Psoas muscle (tissue), 7 donors: ENCODE measurements at regions not wholly inside any gene's neighbourhood (a gene's known extent, or its start where the extent isn't known, plus 50 kb on each side); places are given as distances from the start of the nearest gene placed in this dataset.

Source experiments
- ATAC-seq, 4 donors: fragments of 200-7000 bp; cut with Tn5 transposase; one replicate each; pipeline ENCODE4 v1.9.1; 2020; ENCODE audit warnings: moderate library complexity in 3 of 4, mild to moderate bottlenecking in 2 of 4
- DNase-seq, 2 donors: peaks; one replicate each; pipeline ENCODE4 v3.0.0-alpha.2; 2020
- H3K27ac ChIP-seq: fragments of 200-600 bp; one replicate; pipeline ENCODE4 v1.8.0; 2022
- H3K27me3 ChIP-seq, 3 donors: fragments of 200-600 bp in 1 of 3; one replicate each; pipeline versions ENCODE4 v1.6.1 to v1.8.0; 2013 to 2022; ENCODE audit warnings: low read length in 2 of 3, mild to moderate bottlenecking in 2 of 3, moderate library complexity in 1 of 3; ENCODE audit not compliant: insufficient read depth in 3 of 3
- H3K36me3 ChIP-seq, 2 donors: fragments of 200-600 bp in 1 of 2; one replicate each; pipeline versions ENCODE4 v1.6.1 to v1.8.0; 2013 to 2022; ENCODE audit warnings: low read depth in 1 of 2, mild to moderate bottlenecking in 1 of 2, moderate library complexity in 1 of 2; ENCODE audit not compliant: insufficient read depth in 1 of 2
- H3K4me1 ChIP-seq: fragments of 200-600 bp; one replicate; pipeline ENCODE4 v1.8.0; 2022
- H3K4me3 ChIP-seq: fragments of 200-600 bp; one replicate; pipeline ENCODE4 v1.8.0; 2022; ENCODE audit warnings: mild to moderate bottlenecking
- H3K9me3 ChIP-seq: fragments of 200-600 bp; one replicate; pipeline ENCODE4 v1.8.0; 2022
- WGBS, 3 donors: extraction: QIAGEN DNeasy Blood & Tissue Kit; methylation state at CpG; one replicate each; pipeline versions ENCODE4 v1.1.6 to v1.1.7; 2013; 5-methylcytosine and 5-hydroxymethylcytosine counted together
- intact Hi-C, 2 donors: fragments of 100-400 bp; cut with DNase I; formaldehyde crosslinking; loops; one replicate each; pipeline versions ENCODE4 v1.11.0 to v1.14.2; 2022
- TF ChIP-seq, protein P1 (sequence below): fragments of 200-600 bp; IDR thresholded peaks from one replicate; pipeline ENCODE4 v1.8.0; 2022; ENCODE audit warnings: antibody characterized with exemption
- donor health status: healthy with polysubstance abuse.
- donor health status: DM: no; HTN: no; CAD: no; lungs with moderate emphysema.
- donor health status: Bipolar disorder and iron deficiency.
- donor health status: healthy.
- donor health status: DM: yes; HTN: yes; CAD: no.
- donor health status: DM: no; HTN: no; CAD: no.
- donor health status: DM: yes; HTN: yes; CAD: no.

DNA sequence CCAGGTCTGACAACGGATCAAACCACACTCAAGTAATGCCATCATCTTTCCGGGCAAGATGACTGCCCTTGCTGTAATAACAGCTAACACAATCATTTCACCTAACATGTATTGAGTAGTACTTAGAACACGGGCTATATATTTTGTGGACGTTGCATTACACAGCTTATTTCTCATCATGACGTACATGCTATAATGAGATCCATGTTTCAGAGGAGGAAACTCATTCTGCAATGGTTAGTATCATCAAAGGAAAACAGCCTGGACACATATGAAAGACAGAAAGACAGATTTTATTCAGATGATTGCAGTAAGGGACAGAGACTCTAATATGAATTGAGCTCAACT is 446.7 kb downstream of the HS3ST3B1 start:
- no peak overlapping the region for H3K27ac ChIP-seq
- 80 to 84% (median 83%) methylated on average over 5 of the region's 5 CpGs for WGBS, 3 donors
- TF ChIP-seq, protein P1, sequence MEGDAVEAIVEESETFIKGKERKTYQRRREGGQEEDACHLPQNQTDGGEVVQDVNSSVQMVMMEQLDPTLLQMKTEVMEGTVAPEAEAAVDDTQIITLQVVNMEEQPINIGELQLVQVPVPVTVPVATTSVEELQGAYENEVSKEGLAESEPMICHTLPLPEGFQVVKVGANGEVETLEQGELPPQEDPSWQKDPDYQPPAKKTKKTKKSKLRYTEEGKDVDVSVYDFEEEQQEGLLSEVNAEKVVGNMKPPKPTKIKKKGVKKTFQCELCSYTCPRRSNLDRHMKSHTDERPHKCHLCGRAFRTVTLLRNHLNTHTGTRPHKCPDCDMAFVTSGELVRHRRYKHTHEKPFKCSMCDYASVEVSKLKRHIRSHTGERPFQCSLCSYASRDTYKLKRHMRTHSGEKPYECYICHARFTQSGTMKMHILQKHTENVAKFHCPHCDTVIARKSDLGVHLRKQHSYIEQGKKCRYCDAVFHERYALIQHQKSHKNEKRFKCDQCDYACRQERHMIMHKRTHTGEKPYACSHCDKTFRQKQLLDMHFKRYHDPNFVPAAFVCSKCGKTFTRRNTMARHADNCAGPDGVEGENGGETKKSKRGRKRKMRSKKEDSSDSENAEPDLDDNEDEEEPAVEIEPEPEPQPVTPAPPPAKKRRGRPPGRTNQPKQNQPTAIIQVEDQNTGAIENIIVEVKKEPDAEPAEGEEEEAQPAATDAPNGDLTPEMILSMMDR, result no peak
- H3K36me3 ChIP-seq, result no peaks in the 10 kb centered on the region
- H3K9me3 ChIP-seq, result no peaks in the 10 kb centered on the region
- H3K4me3 ChIP-seq, result no peak overlapping the region
- H3K4me1 ChIP-seq, result no peaks in the 10 kb centered on the region
- H3K27me3 ChIP-seq, result no peaks in the 10 kb centered on the region
- intact Hi-C loops, result no loop called here
- no peak for DNase-seq
- no peak for ATAC-seq

DNA sequence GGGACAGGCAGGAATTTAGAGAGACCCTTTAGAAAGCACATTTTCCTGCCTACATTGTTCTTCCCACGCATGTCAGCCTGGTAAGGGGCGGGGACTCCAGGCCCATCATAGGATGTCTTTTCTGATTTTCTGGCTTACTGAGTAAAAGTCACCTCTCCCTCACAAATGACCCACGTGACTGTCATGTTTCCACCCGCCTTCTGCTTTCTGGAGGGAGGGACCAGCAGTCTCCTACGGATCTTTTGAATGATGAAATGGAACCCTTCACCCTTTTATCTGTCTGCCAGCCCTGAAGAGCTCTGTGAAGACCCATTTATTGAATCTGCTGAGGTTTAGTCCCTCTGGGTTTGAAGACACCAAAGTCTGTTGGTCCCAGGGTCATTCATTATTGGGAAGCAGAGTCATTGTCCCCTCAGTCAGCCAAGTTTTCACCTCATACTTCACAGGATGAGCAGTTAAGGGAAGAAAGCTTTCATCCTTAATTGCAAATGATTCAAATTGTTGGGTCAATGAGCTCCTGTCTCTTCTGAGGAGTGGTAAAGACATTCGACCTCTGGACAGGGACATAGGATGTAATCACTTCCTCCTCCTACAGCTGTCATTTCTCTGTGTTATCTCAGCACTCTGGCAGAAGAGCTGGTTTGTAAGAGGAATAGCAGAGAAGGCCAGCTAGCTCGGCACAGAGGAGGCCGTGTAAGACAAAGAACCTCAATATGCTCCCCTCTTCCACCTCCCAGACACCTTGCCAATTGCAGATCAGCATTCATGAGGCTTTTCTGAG is 446.1 kb downstream of the HS3ST3B1 start:
- intact Hi-C loops, result no loop called here
- H3K4me1 ChIP-seq, result no peaks in the 10 kb centered on the region
- H3K27me3 ChIP-seq, result no peaks in the 10 kb centered on the region
- no peaks in the 10 kb centered on the region for H3K36me3 ChIP-seq
- H3K27ac ChIP-seq, result no peak overlapping the region
- 62 to 70% (median 68%) methylated on average over 8 of the region's 8 CpGs for WGBS, 3 donors
- ATAC-seq, result no peak
- H3K9me3 ChIP-seq, result no peaks in the 10 kb centered on the region
- TF ChIP-seq, protein P1, result no peak
- H3K4me3 ChIP-seq, result no peak overlapping the region
- no peak for DNase-seq

DNA sequence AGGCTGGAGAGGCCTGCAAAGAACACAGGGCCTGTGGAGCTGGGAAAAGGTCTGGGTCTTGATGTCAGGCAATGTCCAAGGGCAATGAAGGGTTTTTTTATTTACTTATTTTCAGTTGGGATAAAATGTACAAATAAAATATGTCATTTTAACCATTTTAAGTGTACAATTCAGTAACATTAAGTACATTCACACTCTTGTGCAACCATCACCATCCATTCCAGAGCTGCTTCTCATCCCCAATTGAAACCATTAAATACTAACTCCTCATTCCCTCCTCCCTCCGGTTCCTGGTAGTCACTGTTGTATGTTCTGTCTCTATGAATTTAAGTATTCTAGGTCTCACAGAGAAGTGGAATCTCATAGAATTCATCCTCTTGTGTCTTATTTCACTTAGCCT is 444.7 kb downstream of the HS3ST3B1 start:
- DNase-seq (no peak), ATAC-seq (no peak)
- no peaks in the 10 kb centered on the region for H3K4me1 ChIP-seq
- no peak overlapping the region for H3K27ac ChIP-seq
- intact Hi-C loops, result no loop called here
- H3K9me3 ChIP-seq, result no peaks in the 10 kb centered on the region
- WGBS, 3 donors, result 88 to 96% (median 92%) methylated on average over 1 of the region's 1 CpG
- no peaks in the 10 kb centered on the region for H3K27me3 ChIP-seq
- no peaks in the 10 kb centered on the region for H3K36me3 ChIP-seq
- TF ChIP-seq, protein P1, result no peak
- no peak overlapping the region for H3K4me3 ChIP-seq

DNA sequence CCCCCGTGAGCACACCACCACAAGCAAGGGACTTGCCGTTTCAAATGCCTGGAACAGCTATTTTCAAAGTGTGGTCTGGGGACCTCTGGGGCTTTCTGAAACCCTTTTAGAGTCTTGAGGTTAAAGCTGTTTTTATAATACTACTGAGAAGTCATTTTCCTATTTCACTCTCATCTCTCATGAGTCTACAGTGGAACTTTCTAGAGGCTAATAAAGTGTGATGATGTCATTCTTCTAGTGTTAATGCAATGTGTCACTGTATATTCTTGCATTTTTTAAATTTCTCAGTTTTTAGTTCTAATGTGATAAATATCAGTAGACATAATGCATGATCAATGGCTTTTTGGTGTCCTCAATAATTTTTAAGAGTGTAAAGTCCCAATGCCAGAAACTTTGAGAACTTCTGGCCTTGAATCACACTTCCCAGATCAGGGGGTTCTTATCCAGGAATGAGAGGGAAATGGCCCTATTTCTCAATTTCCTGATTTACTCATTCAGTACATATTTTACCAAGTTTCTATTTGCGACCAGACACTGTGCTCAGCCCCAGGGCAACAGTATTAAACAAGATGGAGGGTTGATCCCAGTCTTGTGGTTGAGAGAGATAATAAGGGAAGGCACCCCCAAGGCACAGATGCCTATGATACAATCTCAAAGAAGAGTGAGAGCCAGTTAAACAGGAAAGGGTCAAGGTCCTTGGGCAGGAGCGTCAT is 444.0 kb downstream of the HS3ST3B1 start:
- Histone ChIP-seq H3K36me3 (no peaks in the 10 kb centered on the region), H3K27ac (no peak overlapping the region), H3K4me3 (no peak overlapping the region), H3K9me3 (no peaks in the 10 kb centered on the region), H3K4me1 (no peaks in the 10 kb centered on the region), H3K27me3 (no peaks in the 10 kb centered on the region)
- ATAC-seq, result no peak
- TF ChIP-seq, protein P1, result no peak
- intact Hi-C loops, result no loop called here
- 80 to 83% (median 83%) methylated on average over 4 of the region's 4 CpGs for WGBS, 3 donors
- no peak for DNase-seq
